Uterus (tissue), 3 donors: ENCODE measurements at regions not wholly inside any gene's neighbourhood (a gene's known extent, or its start where the extent isn't known, plus 50 kb on each side); places are given as distances from the start of the nearest gene placed in this dataset.

ENCODE experiments used
- DNase-seq, 2 donors: peaks; one replicate each; pipeline ENCODE4 v3.0.0-alpha.2; 2019 to 2020
- H3K27ac ChIP-seq, 2 donors: fragments of 200-600 bp; sonication (generic); 1 replicate in 1 of 2; 2 replicates in 1 of 2; pipeline ENCODE4 v1.5.1; 2016 to 2018
- H3K27me3 ChIP-seq, 2 donors: fragments of 200-600 bp; sonication (generic); one replicate each; pipeline ENCODE4 v1.5.1; 2018 to 2019; ENCODE audit warnings: control low read depth in 1 of 2
- H3K36me3 ChIP-seq, 2 donors: fragments of 200-600 bp; sonication (generic); one replicate each; pipeline ENCODE4 v1.5.1; 2019; ENCODE audit warnings: control low read depth in 1 of 2
- H3K4me1 ChIP-seq, 2 donors: fragments of 200-600 bp; sonication (generic); one replicate each; pipeline ENCODE4 v1.5.1; 2018 to 2019; ENCODE audit warnings: control low read depth in 1 of 2
- H3K4me3 ChIP-seq, 2 donors: fragments of 200-600 bp; sonication (generic); 1 replicate in 1 of 2; 2 replicates in 1 of 2; pipeline ENCODE4 v1.5.1; 2018 to 2019; ENCODE audit warnings: mild to moderate bottlenecking in 1 of 2
- H3K9me3 ChIP-seq, 2 donors: fragments of 200-600 bp; sonication (generic); one replicate each; pipeline ENCODE4 v1.5.1; 2019; ENCODE audit warnings: control low read depth in 1 of 2
- CTCF ChIP-seq, 4 experiments: fragments of 200-600 bp in 2 of 4; fragments of 450-650 bp in 2 of 4; sonication (generic) in 2 of 4; IDR thresholded peaks; one replicate each; pipeline ENCODE4 v1.5.1; 2016 to 2019; ENCODE audit warnings: antibody characterized with exemption in 4 of 4, mild to moderate bottlenecking in 2 of 4, moderate library complexity in 1 of 4
- POLR2A ChIP-seq, 2 donors: fragments of 450-650 bp; IDR thresholded peaks; one replicate each; pipeline ENCODE4 v1.6.1; 2016; ENCODE audit warnings: antibody characterized with exemption in 2 of 2, mild to moderate bottlenecking in 1 of 2, moderate library complexity in 1 of 2
- intact Hi-C: fragments of 100-400 bp; cut with DNase I; formaldehyde crosslinking; loops from one replicate; pipeline ENCODE4 v1.15.1; 2023; ENCODE audit warnings: low total_unique reads
- donor health status: DM: yes; HTN: yes; CAD: no.

DNA sequence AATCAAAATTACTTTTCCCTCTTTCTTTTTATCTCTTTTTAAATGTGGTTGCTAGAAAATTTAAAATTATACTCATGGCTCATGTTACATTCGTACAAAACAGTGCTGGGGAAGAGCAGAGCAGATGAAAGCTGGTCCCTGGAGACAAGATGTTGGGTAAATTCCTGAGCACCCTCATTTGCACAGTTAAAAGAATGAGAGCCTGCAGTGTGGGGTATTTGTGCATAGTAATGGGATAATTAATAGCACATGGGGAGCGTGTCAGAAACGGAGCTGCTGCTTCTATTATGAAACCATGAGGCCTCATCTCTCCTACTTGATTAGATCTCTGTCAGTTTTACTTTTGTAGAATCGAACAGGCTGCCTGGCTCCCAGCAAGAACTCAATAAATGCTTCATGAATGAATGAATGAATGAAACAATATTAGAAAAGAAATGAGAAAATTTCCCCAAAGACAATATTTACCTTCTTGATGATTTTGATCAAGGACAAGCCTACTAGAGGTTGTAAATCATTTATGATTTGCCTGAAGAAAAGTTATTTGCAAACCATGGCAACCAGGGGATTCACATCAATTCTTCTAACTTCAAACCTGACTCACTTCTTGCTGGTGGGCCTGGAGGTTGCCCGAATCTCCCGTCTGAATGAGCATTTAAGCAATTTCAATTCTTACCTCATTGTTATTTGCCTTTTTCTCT is 177.2 kb upstream of the TUT7 start:
- no peaks in the 10 kb centered on the region for H3K27me3 ChIP-seq
- no peak overlapping the region for H3K27ac ChIP-seq
- no peak for DNase-seq
- no peak overlapping the region for H3K4me3 ChIP-seq
- TF ChIP-seq POLR2A (IDR thresholded peaks at IDR 0.05) (no peak), CTCF (IDR thresholded peaks at IDR 0.05) (no peak)
- intact Hi-C loops = no loop called here
- no peaks in the 10 kb centered on the region for H3K4me1 ChIP-seq
- H3K9me3 ChIP-seq = no peaks in the 10 kb centered on the region
- no peaks in the 10 kb centered on the region for H3K36me3 ChIP-seq

DNA sequence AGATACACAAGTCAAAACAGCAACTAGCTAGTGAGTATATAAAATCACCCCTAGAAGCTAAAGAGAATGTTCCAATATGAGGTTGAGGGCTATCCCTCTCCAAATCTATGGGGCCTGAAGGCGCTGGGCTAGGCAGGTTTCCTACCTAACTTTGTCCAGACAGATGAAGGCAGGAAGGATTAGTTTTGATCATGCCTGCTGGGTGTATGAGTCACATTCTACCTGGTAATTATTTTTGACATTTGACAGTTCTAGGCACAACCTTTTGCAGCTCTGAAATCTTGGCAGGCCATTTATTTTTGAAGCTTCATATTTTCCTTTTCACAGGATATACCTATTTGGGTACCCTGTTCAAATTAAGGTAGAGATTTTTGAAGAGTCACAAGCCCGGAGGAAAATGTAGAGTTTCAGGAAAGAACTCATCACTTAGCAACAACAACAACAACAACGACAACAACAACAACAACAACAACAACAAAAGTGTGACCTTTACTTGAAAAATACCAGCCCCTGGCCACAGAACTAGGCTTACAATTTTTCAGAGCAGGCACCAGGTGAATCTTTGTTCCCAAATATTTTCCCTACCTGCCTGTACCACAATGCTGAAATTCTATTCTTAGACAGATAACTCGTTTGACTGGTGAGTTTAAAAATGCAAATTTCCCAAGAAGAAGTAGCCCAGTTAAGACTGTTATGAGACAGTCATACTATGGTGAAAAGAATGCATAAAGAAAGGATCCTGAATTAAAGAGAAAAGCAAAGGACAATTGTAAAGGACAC is 175.5 kb upstream of the TUT7 start:
- no peaks in the 10 kb centered on the region for H3K9me3 ChIP-seq
- no peak for DNase-seq
- intact Hi-C loops = no loop called here
- no peaks in the 10 kb centered on the region for H3K4me1 ChIP-seq
- H3K27ac ChIP-seq = no peak overlapping the region
- H3K27me3 ChIP-seq = no peaks in the 10 kb centered on the region
- TF ChIP-seq POLR2A (IDR thresholded peaks at IDR 0.05) = no peak
- TF ChIP-seq CTCF (IDR thresholded peaks at IDR 0.05) = no peak
- H3K36me3 ChIP-seq = no peaks in the 10 kb centered on the region
- no peak overlapping the region for H3K4me3 ChIP-seq

- DNase-seq = no peak
- H3K9me3 ChIP-seq = no peaks in the 10 kb centered on the region
- H3K36me3 ChIP-seq = no peaks in the 10 kb centered on the region
- TF ChIP-seq POLR2A (IDR thresholded peaks at IDR 0.05) (no peak), CTCF (IDR thresholded peaks at IDR 0.05) (no peak)
- no peaks in the 10 kb centered on the region for H3K27me3 ChIP-seq
- intact Hi-C loops = no loop called here
- H3K4me3 ChIP-seq = no peak overlapping the region
- H3K27ac ChIP-seq = peak overlapping the region; percentile 20 to 52
- no peaks in the 10 kb centered on the region for H3K4me1 ChIP-seq
These were observed 171.8 kb upstream of the TUT7 start for GRCh38 chr9:86526021-86526420.

DNA sequence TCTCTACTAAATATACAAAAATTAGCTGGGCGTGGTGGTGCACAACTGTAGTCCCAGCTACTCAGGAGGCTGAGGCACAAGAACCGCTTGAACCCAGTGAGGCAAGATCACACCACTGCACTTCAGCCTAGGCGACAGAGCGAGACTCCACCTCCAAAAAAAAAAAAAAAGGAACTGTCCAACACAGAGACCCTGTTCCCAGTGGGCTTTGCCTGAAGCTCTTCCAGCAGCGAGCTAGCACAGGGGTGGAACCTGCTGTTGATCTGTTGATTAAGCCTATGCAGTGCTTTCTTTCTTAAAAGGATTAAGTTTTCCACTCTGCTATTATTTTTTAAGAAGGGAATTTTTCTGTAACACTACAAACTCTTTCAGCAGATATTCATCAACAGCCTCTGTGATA is 171.0 kb upstream of the TUT7 start:
- intact Hi-C loops = no loop called here
- H3K4me3 ChIP-seq = no peak overlapping the region
- no peaks in the 10 kb centered on the region for H3K27me3 ChIP-seq
- H3K4me1 ChIP-seq = no peaks in the 10 kb centered on the region
- no peak for DNase-seq
- H3K36me3 ChIP-seq = no peaks in the 10 kb centered on the region
- no peaks in the 10 kb centered on the region for H3K9me3 ChIP-seq
- no peak for TF ChIP-seq CTCF (IDR thresholded peaks at IDR 0.05)
- no peak for TF ChIP-seq POLR2A (IDR thresholded peaks at IDR 0.05)
- H3K27ac ChIP-seq = peak overlapping the region in 1 of 2 donors; percentile 52

DNA sequence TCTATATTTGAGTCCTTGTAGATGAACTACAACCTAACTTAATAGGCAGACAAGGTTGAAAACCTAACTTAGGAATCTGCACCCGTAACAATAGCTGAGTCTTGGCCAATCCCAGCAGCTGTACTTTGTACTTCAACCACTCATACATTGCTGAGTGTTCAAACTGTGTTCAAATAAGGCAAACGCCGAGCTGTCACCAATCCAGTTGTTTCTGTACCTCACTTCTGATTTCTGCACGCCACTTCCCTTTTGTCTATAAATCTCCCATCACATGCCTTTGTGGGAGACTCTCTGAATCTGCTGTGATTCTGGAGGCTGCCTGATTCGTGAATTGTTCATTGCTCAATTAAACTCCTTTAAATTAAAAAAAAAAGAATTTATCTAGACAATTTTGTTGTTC is 167.8 kb upstream of the TUT7 start:
- H3K27ac ChIP-seq = no peak overlapping the region
- no peak overlapping the region for H3K4me3 ChIP-seq
- no peaks in the 10 kb centered on the region for H3K36me3 ChIP-seq
- no peaks in the 10 kb centered on the region for H3K27me3 ChIP-seq
- TF ChIP-seq POLR2A (IDR thresholded peaks at IDR 0.05) (no peak), CTCF (IDR thresholded peaks at IDR 0.05) (no peak)
- no peaks in the 10 kb centered on the region for H3K4me1 ChIP-seq
- intact Hi-C loops = no loop called here
- no peaks in the 10 kb centered on the region for H3K9me3 ChIP-seq
- no peak for DNase-seq
